Fibroblast of lung (primary cell): ENCODE measurements at regions not wholly inside any gene's neighbourhood (a gene's known extent, or its start where the extent isn't known, plus 50 kb on each side); places are given as distances from the start of the nearest gene placed in this dataset.
"Not testable (repeated sequence)": the region's sequence is repeated elsewhere in the genome, so short reads cannot be mapped to it uniquely, and the experiment has no call there.

Experiments
- DNase-seq, 2 donors: peaks; one replicate each; pipeline versions ENCODE4 v3.0.0 to v3.0.0-alpha.2; 2010; ENCODE audit warnings: low read depth in 2 of 2
- H2AFZ ChIP-seq: 2 replicates; pipeline ENCODE4 v1.5.1; 2012; ENCODE audit warnings: low read length, control low read depth, inconsistent platforms
- H3K27ac ChIP-seq: 2 replicates; pipeline ENCODE4 v1.5.1; 2011; ENCODE audit warnings: low read length, control low read depth; ENCODE audit not compliant: insufficient read depth
- H3K27me3 ChIP-seq: 2 replicates; pipeline ENCODE4 v1.5.1; 2011; ENCODE audit warnings: mild to moderate bottlenecking, low read length; ENCODE audit not compliant: control insufficient read depth, insufficient read depth
- H3K36me3 ChIP-seq: 2 replicates; pipeline ENCODE4 v1.5.1; 2011; ENCODE audit warnings: low read length; ENCODE audit not compliant: control insufficient read depth, insufficient read depth
- H3K4me1 ChIP-seq: 2 replicates; pipeline ENCODE4 v1.5.1; 2011; ENCODE audit warnings: low read length; ENCODE audit not compliant: control insufficient read depth, insufficient read depth; ENCODE audit errors: extremely low read depth
- H3K4me2 ChIP-seq: 2 replicates; pipeline ENCODE4 v1.5.1; 2011; ENCODE audit warnings: low read length, control low read depth; ENCODE audit not compliant: insufficient read depth; ENCODE audit errors: extremely low read depth
- H3K4me3 ChIP-seq, 4 experiments: fragments of 200-600 bp in 1 of 4; sonication (generic) in 1 of 4; replicated peaks in 1 of 4; 2 replicates each; pipeline ENCODE4 v1.5.1; 2011 to 2016; ENCODE audit warnings: low read length in 4 of 4, low read depth in 3 of 4, mild to moderate bottlenecking in 3 of 4, control low read depth in 2 of 4, inconsistent platforms in 1 of 4, mixed read lengths in 1 of 4; ENCODE audit not compliant: insufficient read depth in 1 of 4; ENCODE audit errors: control extremely low read depth in 1 of 4
- H3K79me2 ChIP-seq: 2 replicates; pipeline ENCODE4 v1.5.1; 2012; ENCODE audit warnings: mild to moderate bottlenecking, low read length, inconsistent platforms; ENCODE audit not compliant: control insufficient read depth, insufficient read depth
- H3K9ac ChIP-seq: 2 replicates; pipeline ENCODE4 v1.5.1; 2011; ENCODE audit warnings: mild to moderate bottlenecking, low read length, control low read depth; ENCODE audit not compliant: insufficient read depth
- H3K9me3 ChIP-seq: 2 replicates; pipeline ENCODE4 v1.5.1; 2012; ENCODE audit warnings: low read depth, low read length; ENCODE audit not compliant: control insufficient read depth, insufficient read depth
- H4K20me1 ChIP-seq: 2 replicates; pipeline ENCODE4 v1.5.1; 2011; ENCODE audit warnings: low read length; ENCODE audit not compliant: control insufficient read depth, insufficient read depth; ENCODE audit errors: extremely low read depth
- EZH2 ChIP-seq: IDR thresholded peaks from 2 replicates; pipeline ENCODE4 v1.5.1; 2012; ENCODE audit warnings: low read length, control low read depth, mild to moderate bottlenecking; ENCODE audit errors: missing control alignments
- TF ChIP-seq, protein P1 (sequence below), 2 donors: IDR thresholded peaks in 1 of 2; conservative IDR thresholded peaks in 1 of 2; 1 replicate in 1 of 2; 2 replicates in 1 of 2; pipeline ENCODE4 v1.5.1; 2011 to 2012; ENCODE audit warnings: low read length in 2 of 2, control low read depth in 1 of 2, inconsistent platforms in 1 of 2, low read depth in 1 of 2, mild to moderate bottlenecking in 1 of 2

DNA sequence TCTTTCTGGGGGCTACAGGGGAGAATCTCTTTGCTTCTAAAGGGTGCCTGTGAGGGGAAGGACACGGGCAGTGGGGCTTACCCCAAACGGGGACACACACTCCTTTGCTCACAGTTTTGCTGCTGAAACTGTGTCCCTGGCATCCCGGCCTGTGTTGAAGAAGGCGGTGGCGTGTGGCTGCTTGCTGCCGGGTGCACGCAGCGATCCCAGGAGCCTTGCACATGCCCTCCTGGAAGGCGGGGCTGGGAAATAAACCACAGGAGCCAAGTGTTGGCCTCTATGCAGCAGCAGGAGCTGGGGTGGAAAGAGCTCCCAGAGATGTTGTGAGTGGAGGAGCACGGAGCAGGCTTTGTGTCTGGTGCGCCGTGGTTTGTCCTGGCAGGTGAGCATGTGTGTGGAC is 131.0 kb upstream of the CIBAR2 start:
- H3K79me2 ChIP-seq, result no peaks in the 10 kb centered on the region

DNA sequence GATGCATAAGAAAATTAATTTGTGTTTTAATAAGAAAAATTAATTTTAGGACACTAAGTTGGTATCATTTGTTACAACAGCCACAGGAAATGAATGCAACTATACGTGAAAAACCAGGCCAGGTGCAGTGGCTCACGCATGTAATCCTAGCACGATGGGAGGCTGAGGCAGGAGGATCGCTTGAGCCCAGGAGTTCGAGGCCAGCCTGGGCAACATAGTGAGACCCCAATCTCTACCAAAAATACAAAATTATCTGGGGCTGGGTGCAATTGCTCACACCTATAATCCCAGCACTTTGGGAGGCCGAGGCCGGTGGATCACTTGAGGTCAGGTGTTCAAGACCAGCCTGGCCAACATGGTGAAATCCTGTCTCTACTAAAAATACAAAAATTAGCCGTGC is 132.2 kb upstream of the CIBAR2 start:
- H3K4me2 ChIP-seq, H3K9ac ChIP-seq, H3K27me3 ChIP-seq, H3K9me3 ChIP-seq, H3K27ac ChIP-seq, H3K4me3 ChIP-seq, DNase-seq, H4K20me1 ChIP-seq, H2AFZ ChIP-seq, H3K4me1 ChIP-seq, H3K79me2 ChIP-seq, H3K36me3 ChIP-seq: not testable (repeated sequence)

More for the DNA sequence above, 131.0 kb upstream of the CIBAR2 start:
- TF ChIP-seq, protein P1, sequence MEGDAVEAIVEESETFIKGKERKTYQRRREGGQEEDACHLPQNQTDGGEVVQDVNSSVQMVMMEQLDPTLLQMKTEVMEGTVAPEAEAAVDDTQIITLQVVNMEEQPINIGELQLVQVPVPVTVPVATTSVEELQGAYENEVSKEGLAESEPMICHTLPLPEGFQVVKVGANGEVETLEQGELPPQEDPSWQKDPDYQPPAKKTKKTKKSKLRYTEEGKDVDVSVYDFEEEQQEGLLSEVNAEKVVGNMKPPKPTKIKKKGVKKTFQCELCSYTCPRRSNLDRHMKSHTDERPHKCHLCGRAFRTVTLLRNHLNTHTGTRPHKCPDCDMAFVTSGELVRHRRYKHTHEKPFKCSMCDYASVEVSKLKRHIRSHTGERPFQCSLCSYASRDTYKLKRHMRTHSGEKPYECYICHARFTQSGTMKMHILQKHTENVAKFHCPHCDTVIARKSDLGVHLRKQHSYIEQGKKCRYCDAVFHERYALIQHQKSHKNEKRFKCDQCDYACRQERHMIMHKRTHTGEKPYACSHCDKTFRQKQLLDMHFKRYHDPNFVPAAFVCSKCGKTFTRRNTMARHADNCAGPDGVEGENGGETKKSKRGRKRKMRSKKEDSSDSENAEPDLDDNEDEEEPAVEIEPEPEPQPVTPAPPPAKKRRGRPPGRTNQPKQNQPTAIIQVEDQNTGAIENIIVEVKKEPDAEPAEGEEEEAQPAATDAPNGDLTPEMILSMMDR (conservative IDR thresholded peaks at IDR 0.05 in 1 of 2, IDR thresholded peaks at IDR 0.05 in 1 of 2; ENCODE audit: low read depth in 1 of 2, low read length in 2 of 2), result no peak
- no peak for TF ChIP-seq EZH2
- DNase-seq, result no peak
- H3K4me1 ChIP-seq, result peaks cover 8% of the 10 kb centered on the region
- H3K9me3 ChIP-seq, result no peaks in the 10 kb centered on the region
- H3K27ac ChIP-seq, result no peak overlapping the region
- no peak overlapping the region for H3K4me3 ChIP-seq
- H3K36me3 ChIP-seq, result no peaks in the 10 kb centered on the region
- H3K9ac ChIP-seq, result no peak overlapping the region
- no peak overlapping the region for H2AFZ ChIP-seq
- no peaks in the 10 kb centered on the region for H4K20me1 ChIP-seq
- no peak overlapping the region for H3K4me2 ChIP-seq
- no peaks in the 10 kb centered on the region for H3K27me3 ChIP-seq

DNA sequence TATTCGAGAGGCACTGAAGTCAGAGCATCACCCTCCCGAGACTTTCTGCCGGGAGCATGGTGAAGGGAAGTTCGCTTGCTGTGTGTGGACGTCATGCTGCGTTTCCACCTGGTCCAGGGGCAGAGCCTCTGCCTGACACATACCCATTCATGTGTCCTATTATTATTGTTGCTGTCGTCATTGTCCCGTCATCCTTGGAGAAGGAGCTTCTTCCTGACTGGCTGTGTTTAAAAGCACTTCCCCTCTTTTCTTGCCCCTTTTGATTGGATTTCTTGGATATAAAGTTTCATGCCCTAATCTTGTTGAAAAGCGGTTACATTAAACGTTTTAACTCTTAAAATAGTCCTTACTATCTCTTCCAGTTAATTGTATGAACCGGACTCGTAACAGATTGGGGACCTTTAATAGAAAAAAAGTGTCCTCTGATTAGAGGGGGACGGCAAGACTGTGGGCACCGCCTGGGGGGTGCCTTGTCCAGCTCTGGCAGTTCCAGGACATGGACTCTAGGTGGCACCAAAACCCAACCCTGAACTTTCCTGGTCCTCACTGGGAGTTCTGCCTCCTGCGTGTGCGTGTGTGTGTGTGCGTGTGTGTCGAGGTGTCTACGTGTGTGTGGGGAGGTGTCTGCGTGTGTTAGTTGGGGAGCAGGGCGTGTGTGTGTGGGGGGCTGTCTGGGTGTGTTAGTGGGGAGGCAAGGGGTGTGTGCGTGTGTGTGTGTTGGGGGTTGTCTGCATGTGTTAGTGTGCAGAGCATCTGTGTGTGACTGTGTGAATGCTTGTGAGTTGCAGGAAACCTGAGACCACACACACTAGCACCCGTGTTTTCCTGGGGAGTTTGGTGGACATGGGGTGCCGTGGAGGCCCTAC is 133.3 kb upstream of the CIBAR2 start:
- H3K27me3 ChIP-seq, result no peaks in the 10 kb centered on the region
- H4K20me1 ChIP-seq, result no peaks in the 10 kb centered on the region
- H3K9me3 ChIP-seq, result no peaks in the 10 kb centered on the region
- H3K9ac ChIP-seq, result no peak overlapping the region
- H2AFZ ChIP-seq, result no peak overlapping the region
- H3K27ac ChIP-seq, result no peak overlapping the region
- no peaks in the 10 kb centered on the region for H3K79me2 ChIP-seq
- H3K36me3 ChIP-seq, result no peaks in the 10 kb centered on the region
- TF ChIP-seq EZH2, result no peak
- TF ChIP-seq, protein P1 (conservative IDR thresholded peaks at IDR 0.05 in 1 of 2, IDR thresholded peaks at IDR 0.05 in 1 of 2; ENCODE audit: low read depth in 1 of 2, low read length in 2 of 2), result peak; percentile 90 to 95
- peak; percentile 72 to 82 for DNase-seq
- peak overlapping the region; percentile 35 for H3K4me2 ChIP-seq
- peaks cover 2% of the 10 kb centered on the region for H3K4me1 ChIP-seq
- H3K4me3 ChIP-seq, result no peak overlapping the region
